ENCODE measurements at regions not wholly inside any gene's neighbourhood (a gene's known extent, or its start where the extent isn't known, plus 50 kb on each side); places are given as distances from the start of the nearest gene placed in this dataset.

DNA sequence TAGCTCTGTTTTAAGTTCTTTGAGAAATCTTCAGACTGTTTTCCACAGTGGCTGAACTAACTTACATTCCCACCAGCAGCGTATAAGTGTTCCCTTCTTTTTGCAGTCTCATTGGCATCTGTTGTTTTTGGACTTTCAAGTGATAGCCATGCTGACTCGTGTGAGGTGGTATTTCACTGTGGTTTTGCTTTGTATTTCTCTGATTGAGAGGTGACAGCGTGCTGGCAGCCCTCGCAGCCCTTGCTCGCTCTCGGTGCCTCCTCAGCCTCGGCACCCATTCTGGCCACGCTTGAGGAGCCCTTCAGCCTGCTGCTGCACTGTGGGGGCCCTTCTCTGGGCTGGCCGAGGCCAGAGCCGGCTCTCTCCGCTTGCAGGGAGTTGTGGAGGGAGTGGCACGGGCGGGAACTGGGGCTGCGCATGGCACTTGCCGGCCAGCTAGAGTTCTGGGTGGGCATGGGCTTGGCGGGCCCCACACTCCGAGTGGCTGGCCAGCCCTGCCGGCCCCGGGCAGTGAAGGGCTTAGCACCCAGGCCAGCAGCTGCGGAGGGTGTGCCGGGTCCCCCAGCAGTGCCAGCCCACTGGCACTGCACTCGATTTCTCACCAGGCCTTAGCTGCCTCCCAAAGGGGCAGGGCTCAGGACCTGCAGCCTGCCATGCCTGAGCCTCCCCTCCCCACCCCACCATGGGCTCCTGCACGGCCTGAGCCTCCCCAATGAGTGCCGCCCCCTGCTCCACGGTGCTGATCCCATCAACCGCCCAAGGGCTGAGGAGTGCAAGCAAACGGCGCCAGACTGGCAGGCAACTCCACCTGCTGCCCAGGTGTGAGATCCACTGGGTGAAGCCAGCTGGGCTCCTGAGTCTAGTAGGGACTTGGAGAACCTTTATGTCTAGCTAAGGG lies 151.8 kb downstream of the IRS1 start:
- H3K27ac Mint-ChIP-seq: no peak overlapping the region
- H3K36me3 Mint-ChIP-seq (ENCODE audit: low read depth): no peaks in the 10 kb centered on the region
- ATAC-seq (no peak), DNase-seq (no peak)
- peaks cover 9% of the 10 kb centered on the region for H3K4me1 Mint-ChIP-seq
- H3K4me3 Mint-ChIP-seq: no peak overlapping the region
- no peaks in the 10 kb centered on the region for H3K9me3 ChIP-seq (ENCODE audit: control insufficient read depth, low read length, poor library complexity, severe bottlenecking)
- H3K27me3 Mint-ChIP-seq: no peaks in the 10 kb centered on the region

DNA sequence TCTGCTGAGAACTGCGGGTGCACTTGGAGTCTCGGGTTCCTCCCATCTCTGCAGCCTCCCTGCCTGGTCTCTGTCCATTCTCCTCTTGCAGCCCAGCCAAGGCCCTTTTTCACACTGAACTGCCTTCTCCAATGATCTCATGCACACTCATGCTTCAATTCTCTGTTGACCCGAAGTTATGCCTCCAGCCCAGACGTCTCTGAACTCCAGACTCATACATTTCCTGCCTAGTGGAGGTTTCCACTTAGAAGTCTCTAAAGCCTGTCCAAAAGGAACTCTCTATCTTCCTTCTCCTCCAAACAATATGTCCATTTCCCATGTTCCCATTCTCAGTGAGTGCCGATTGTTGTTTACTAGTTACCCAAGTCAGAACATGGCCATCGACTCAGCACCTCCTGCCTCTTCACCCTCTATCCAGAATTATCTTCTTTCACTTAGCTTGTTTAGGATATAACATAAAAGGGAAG lies 155.2 kb downstream of the IRS1 start:
- no peak for DNase-seq
- Mint-ChIP-seq H3K27ac (no peak overlapping the region), H3K4me3 (no peak overlapping the region), H3K4me1 (no peaks in the 10 kb centered on the region), H3K27me3 (no peaks in the 10 kb centered on the region), H3K36me3 (ENCODE audit: low read depth) (no peaks in the 10 kb centered on the region)
- ATAC-seq: no peak
- H3K9me3 ChIP-seq (ENCODE audit: control insufficient read depth, low read length, poor library complexity, severe bottlenecking): no peaks in the 10 kb centered on the region

DNA sequence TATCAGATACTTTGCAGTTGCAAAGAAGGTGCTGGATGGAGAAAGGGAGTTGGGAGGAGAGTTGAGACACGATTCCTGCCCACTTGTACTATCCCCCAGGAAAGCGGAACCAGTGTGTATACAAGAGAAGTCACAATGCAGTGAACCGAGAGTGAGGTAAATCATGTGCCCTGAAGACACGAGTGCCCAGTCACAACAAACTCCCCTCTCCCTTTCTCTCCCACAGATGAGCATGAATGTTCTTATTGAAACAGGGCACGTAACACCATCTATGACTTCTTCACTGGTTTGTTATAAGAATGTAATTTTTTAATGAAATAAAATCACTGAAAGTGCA lies 155.7 kb downstream of the IRS1 start:
- Mint-ChIP-seq H3K27ac (no peak overlapping the region), H3K4me1 (no peaks in the 10 kb centered on the region), H3K36me3 (ENCODE audit: low read depth) (no peaks in the 10 kb centered on the region), H3K27me3 (no peaks in the 10 kb centered on the region), H3K4me3 (no peak overlapping the region)
- H3K9me3 ChIP-seq (ENCODE audit: control insufficient read depth, low read length, poor library complexity, severe bottlenecking): no peaks in the 10 kb centered on the region
- ATAC-seq (no peak), DNase-seq (no peak)

DNA sequence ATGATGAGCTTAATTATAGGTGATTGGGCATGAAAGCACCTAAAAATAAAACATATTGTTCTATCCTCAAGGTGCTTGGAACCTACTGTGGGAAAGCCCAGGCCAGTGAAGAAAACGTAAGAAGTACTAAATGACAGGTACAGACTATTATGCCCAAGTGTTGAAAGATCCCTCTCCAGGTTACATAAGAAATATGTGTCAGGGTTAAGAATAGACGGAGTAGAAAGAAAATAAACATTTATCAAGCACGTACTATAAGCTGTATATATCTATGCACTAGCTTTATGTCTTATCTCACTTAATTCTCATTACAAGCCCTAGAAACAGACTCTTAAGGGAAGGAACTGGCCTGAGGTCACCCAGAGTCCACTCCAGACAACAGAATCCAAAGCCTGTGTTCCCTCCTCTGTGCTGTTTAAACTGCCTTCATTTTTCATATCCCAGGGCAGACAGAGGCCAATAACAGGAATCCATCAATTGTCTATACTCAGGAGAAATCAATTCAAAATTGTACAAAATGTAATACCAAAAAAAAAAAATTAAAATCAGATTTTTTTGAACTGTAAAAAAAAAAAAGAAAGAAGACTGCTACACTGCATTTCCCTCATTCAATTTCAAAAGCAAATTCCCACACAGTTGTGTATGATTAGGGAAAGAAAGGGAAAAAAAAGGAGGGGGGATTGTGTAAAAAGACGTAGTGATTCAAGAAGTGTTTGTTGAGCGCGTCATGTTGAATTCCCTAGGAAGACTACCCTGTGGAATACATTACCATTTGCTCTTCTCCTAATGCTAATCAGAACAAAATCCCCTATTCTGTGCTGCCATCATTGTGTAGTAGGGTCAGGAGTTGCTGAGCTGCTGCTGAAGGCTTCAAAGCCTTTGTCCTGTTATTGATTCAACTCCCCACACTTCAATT lies 156.3 kb downstream of the IRS1 start:
- ATAC-seq (no peak), DNase-seq (no peak)
- no peaks in the 10 kb centered on the region for H3K36me3 Mint-ChIP-seq (ENCODE audit: low read depth)
- H3K4me3 Mint-ChIP-seq: no peak overlapping the region
- H3K27me3 Mint-ChIP-seq: no peaks in the 10 kb centered on the region
- no peaks in the 10 kb centered on the region for H3K4me1 Mint-ChIP-seq
- H3K27ac Mint-ChIP-seq: no peak overlapping the region
- H3K9me3 ChIP-seq (ENCODE audit: control insufficient read depth, low read length, poor library complexity, severe bottlenecking): no peaks in the 10 kb centered on the region

DNA sequence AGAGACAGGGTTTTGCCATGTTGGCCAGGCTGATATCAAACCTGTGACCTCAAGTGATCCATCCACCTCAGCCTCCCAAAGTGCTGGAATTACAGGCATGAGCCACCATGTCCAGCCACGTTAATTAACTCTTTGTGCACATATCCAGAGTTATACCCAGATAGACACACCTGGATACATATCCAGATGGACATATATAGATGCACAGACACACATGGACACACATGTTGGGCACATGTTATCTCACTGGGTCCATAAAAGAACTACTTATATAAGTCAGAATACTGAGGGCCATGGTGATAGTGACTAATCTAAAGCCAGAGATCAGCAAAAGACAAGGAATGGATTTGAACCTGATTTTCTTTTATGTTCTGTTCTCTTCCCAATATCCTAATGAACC lies 158.6 kb downstream of the IRS1 start:
- Mint-ChIP-seq H3K36me3 (ENCODE audit: low read depth) (no peaks in the 10 kb centered on the region), H3K4me1 (no peaks in the 10 kb centered on the region), H3K27me3 (no peaks in the 10 kb centered on the region), H3K4me3 (no peak overlapping the region), H3K27ac (no peak overlapping the region)
- H3K9me3 ChIP-seq (ENCODE audit: control insufficient read depth, low read length, poor library complexity, severe bottlenecking): no peaks in the 10 kb centered on the region
- DNase-seq (no peak), ATAC-seq (no peak)

DNA sequence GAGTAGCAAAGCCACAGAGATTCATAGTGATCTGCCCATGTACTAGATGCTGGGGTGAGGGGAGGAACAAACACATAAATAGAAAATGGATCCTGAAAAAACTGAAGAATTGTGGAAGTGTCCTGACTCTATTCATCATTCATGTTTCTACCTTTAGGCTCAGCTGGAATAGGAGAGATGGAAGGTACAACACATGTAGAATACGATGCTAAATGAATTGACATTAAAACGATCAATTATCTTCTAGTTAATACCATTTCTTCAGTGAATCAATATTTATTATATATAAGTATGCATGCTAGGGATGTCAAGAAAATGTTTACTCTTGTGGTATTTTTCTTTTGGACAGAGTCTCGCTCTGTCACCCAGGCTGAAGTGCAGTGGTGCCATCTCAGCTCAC lies 159.1 kb downstream of the IRS1 start:
- ATAC-seq (no peak), DNase-seq (no peak)
- Mint-ChIP-seq H3K27ac (no peak overlapping the region), H3K36me3 (ENCODE audit: low read depth) (no peaks in the 10 kb centered on the region), H3K4me1 (no peaks in the 10 kb centered on the region), H3K4me3 (no peak overlapping the region), H3K27me3 (no peaks in the 10 kb centered on the region)
- no peaks in the 10 kb centered on the region for H3K9me3 ChIP-seq (ENCODE audit: control insufficient read depth, low read length, poor library complexity, severe bottlenecking)

DNA sequence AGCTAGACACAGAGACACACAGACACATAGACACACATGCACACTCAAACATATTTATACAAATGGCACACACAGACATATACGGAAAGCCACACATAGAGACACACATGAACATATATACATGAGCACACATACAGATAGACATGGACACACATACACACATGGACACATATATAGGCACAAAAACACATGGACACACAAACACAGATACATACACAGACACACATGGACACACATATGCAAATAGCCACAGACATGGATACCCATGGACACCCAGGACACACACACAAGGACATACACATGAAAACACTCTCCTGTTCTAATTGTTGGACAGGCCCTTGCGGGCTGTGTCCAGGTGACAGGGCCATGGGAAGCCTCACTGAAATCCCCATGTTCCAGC lies 160.1 kb downstream of the IRS1 start:
- H3K27ac Mint-ChIP-seq: no peak overlapping the region
- H3K9me3 ChIP-seq (ENCODE audit: control insufficient read depth, low read length, poor library complexity, severe bottlenecking): no peaks in the 10 kb centered on the region
- ATAC-seq (no peak), DNase-seq (no peak)
- H3K36me3 Mint-ChIP-seq (ENCODE audit: low read depth): no peaks in the 10 kb centered on the region
- no peaks in the 10 kb centered on the region for H3K27me3 Mint-ChIP-seq
- no peaks in the 10 kb centered on the region for H3K4me1 Mint-ChIP-seq
- H3K4me3 Mint-ChIP-seq: no peak overlapping the region

DNA sequence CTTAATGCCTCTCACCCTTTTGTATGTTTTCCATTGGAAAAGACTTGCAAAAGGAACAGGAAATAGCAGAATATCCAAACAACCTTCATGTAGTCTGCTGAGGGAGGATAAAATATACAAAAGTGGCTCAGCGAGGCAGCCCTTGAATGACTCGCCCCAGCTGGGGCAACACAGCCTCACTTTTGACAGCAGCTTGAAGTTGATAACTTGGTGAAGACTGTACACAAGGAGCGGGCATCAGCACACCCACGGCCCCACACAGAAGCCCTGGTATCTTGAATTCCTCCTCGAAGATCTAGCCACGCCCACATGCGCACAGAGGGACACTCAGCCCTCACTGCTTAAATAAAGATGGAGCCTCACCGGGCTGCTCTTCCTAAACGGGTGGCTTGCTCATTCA lies 161.0 kb downstream of the IRS1 start:
- H3K36me3 Mint-ChIP-seq (ENCODE audit: low read depth): no peaks in the 10 kb centered on the region
- H3K27ac Mint-ChIP-seq: no peak overlapping the region
- no peaks in the 10 kb centered on the region for H3K4me1 Mint-ChIP-seq
- ATAC-seq: no peak
- DNase-seq: no peak
- peaks cover 7% of the 10 kb centered on the region for H3K27me3 Mint-ChIP-seq
- no peaks in the 10 kb centered on the region for H3K9me3 ChIP-seq (ENCODE audit: control insufficient read depth, low read length, poor library complexity, severe bottlenecking)
- H3K4me3 Mint-ChIP-seq: no peak overlapping the region

DNA sequence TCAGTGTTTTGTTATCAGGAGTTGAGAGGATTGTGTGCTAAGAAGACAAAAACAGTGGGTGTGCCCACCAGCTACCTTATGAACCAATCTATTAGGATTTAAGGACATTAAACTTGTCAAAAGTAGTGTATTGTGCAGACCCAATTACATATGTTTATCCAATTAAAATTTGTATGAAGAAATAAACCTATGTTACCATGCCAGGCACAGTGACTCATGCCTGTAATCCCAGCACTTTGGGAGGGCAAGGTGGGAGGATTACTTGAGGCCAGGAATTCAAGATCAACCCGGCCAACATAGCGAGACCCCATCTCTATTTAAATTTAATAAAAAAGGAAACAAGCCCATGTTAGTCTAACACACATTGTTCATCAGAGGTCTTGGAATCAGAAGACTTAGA lies 162.2 kb downstream of the IRS1 start:
- H3K4me1 Mint-ChIP-seq: no peaks in the 10 kb centered on the region
- H3K36me3 Mint-ChIP-seq (ENCODE audit: low read depth): no peaks in the 10 kb centered on the region
- H3K9me3 ChIP-seq (ENCODE audit: control insufficient read depth, low read length, poor library complexity, severe bottlenecking): no peaks in the 10 kb centered on the region
- peaks cover 15% of the 10 kb centered on the region for H3K27me3 Mint-ChIP-seq
- no peak overlapping the region for H3K4me3 Mint-ChIP-seq
- DNase-seq (no peak), ATAC-seq (no peak)
- H3K27ac Mint-ChIP-seq: no peak overlapping the region

DNA sequence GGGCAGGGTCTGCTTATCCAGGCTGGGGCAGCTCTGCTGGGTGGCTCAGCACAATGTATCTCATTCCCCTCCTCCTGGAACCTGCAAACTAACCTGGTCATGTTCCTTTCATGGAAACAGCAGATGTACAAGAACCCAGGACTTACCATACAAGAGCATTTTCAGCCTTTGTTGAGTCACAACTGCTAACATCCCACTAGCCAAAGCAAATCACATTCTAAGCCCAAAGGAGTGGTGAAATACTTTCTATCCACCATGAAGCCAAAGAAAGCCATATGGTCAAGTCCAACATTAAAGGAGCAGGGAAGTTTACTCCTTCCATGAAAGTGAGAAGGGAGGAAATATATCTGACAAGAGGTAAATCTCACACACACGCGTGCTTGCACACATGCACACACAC lies 163.0 kb downstream of the IRS1 start:
- H3K36me3 Mint-ChIP-seq (ENCODE audit: low read depth): no peaks in the 10 kb centered on the region
- no peaks in the 10 kb centered on the region for H3K4me1 Mint-ChIP-seq
- no peaks in the 10 kb centered on the region for H3K9me3 ChIP-seq (ENCODE audit: control insufficient read depth, low read length, poor library complexity, severe bottlenecking)
- DNase-seq: no peak
- H3K27ac Mint-ChIP-seq: no peak overlapping the region
- H3K27me3 Mint-ChIP-seq: peaks cover 16% of the 10 kb centered on the region
- no peak for ATAC-seq
- H3K4me3 Mint-ChIP-seq: no peak overlapping the region

DNA sequence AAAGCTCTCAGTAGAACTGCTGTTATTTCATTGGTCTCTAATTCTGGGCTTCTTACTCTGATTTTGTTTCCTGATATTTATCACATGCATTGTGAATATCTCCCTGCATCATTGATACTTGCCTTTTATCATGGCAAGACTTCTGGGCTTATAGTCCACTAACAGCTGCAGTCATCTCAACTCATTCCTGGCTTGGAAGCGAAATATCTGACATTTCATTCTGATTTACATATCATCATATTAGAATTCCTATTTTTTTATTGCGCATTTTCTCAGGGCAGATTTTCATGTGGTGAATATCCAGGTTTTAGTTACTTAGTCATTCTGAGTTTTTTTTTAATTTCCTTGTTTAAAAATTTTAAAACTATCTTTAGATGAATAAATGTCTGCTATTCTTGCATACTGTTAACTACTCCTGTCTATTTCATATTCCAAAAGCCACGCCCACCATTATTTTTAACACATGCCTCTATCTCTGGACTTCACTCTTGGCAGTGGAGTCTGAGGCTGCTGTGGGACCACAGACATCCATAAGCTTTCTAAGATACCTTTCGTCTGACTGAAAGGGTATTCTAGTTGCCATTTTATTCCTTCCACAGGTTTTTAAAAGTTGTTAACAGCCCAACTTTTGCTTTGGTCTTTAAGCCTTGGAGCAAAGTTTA lies 164.5 kb downstream of the IRS1 start:
- Mint-ChIP-seq H3K36me3 (ENCODE audit: low read depth) (no peaks in the 10 kb centered on the region), H3K27me3 (peaks cover 30% of the 10 kb centered on the region), H3K4me3 (no peak overlapping the region), H3K27ac (no peak overlapping the region), H3K4me1 (no peaks in the 10 kb centered on the region)
- ATAC-seq (no peak), DNase-seq (no peak)
- H3K9me3 ChIP-seq (ENCODE audit: control insufficient read depth, low read length, poor library complexity, severe bottlenecking): no peaks in the 10 kb centered on the region

DNA sequence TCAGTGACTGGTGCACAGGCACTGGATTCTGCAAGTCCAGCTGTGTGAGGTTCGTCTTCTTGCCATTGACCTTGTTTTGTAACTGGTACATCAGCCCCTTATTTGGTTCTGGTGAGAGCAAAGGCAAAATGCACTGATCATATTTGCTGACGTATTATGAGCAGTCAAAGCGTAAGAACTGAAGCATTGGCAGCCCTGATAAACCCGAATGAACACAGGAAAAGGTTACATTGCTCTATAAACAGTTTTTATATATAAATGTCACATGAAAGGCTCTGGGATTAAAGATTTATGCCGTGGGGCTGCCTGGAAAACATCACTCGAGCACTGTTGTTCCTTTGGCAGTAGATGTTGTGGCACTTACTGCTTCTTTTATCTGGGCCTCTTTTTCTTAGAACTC lies 167.9 kb downstream of the IRS1 start:
- Mint-ChIP-seq H3K4me3 (no peak overlapping the region), H3K36me3 (ENCODE audit: low read depth) (no peaks in the 10 kb centered on the region), H3K27ac (no peak overlapping the region), H3K27me3 (peaks cover 30% of the 10 kb centered on the region), H3K4me1 (no peaks in the 10 kb centered on the region)
- ATAC-seq (no peak), DNase-seq (no peak)
- no peaks in the 10 kb centered on the region for H3K9me3 ChIP-seq (ENCODE audit: control insufficient read depth, low read length, poor library complexity, severe bottlenecking)

DNA sequence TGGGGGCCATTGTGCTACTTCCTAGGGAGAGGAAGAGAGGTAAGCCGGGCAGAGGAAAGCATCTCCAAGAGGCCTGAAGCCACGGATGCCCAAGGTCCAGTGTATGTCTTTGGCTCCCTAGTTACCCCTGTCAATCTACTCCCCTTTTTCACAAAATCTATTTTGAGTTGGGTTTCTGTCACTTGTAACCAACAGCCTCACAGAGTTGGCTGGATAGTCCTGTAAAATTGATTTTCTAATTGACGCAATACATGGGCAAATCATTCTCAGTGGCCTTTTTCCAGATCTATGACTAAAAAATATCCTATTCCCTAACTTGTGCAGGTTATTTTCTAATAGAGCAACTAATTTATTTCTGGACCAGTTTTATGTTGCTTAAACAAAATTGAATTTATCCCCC lies 168.4 kb downstream of the IRS1 start:
- H3K9me3 ChIP-seq (ENCODE audit: control insufficient read depth, low read length, poor library complexity, severe bottlenecking): no peaks in the 10 kb centered on the region
- no peak overlapping the region for H3K27ac Mint-ChIP-seq
- no peak overlapping the region for H3K4me3 Mint-ChIP-seq
- H3K4me1 Mint-ChIP-seq: no peaks in the 10 kb centered on the region
- H3K27me3 Mint-ChIP-seq: peaks cover 30% of the 10 kb centered on the region
- DNase-seq: no peak
- ATAC-seq: no peak
- no peaks in the 10 kb centered on the region for H3K36me3 Mint-ChIP-seq (ENCODE audit: low read depth)
